Natural killer cell treated with Interleukin-12 subunit alpha and Interleukin-12 subunit beta and Interleukin-15 and Interleukin-18, amount 100 ng/mL, for 72 hours (primary cell): ENCODE measurements at regions not wholly inside any gene's neighbourhood (a gene's known extent, or its start where the extent isn't known, plus 50 kb on each side); places are given as distances from the start of the nearest gene placed in this dataset.

Source experiments
- ATAC-seq, 2 donors: fragments of 150-1000 bp; cut with Tn5 transposase in 1 of 2; sonication (Bioruptor Pico), chemical (Tn5 transposase) in 1 of 2; 2 replicates each; pipeline ENCODE4 v1.10.0; 2021
- DNase-seq: peaks from one replicate; pipeline ENCODE4 v3.0.0; 2022; ENCODE audit warnings: low spot score
- H3K27ac Mint-ChIP-seq, 2 donors: 1 replicate in 1 of 2; 2 replicates in 1 of 2; pipeline ENCODE4 v1.8.0; 2022; ENCODE audit warnings: mixed read lengths in 2 of 2, mild to moderate bottlenecking in 1 of 2, moderate library complexity in 1 of 2
- H3K27me3 Mint-ChIP-seq, 2 donors: 1 replicate in 1 of 2; 2 replicates in 1 of 2; pipeline ENCODE4 v1.8.0; 2022; ENCODE audit warnings: mixed read lengths in 2 of 2
- H3K36me3 Mint-ChIP-seq: one replicate; pipeline ENCODE4 v1.8.0; 2022; ENCODE audit warnings: mixed read lengths
- H3K4me1 Mint-ChIP-seq, 2 donors: 1 replicate in 1 of 2; 2 replicates in 1 of 2; pipeline ENCODE4 v1.8.0; 2022; ENCODE audit warnings: low read depth in 2 of 2, mixed read lengths in 2 of 2, mild to moderate bottlenecking in 1 of 2
- H3K4me3 Mint-ChIP-seq: one replicate; pipeline ENCODE4 v1.8.0; 2022; ENCODE audit warnings: mixed read lengths
- H3K9me3 Mint-ChIP-seq: 2 replicates; pipeline ENCODE4 v1.8.0; 2022; ENCODE audit warnings: mixed read lengths

- peaks cover 0 to 14% of the 10 kb centered on the region in 2 donors for H3K27me3 Mint-ChIP-seq
- H3K4me3 Mint-ChIP-seq = no peak overlapping the region
- no peak for ATAC-seq
- no peaks in the 10 kb centered on the region for H3K36me3 Mint-ChIP-seq
- H3K9me3 Mint-ChIP-seq = peaks cover 5% of the 10 kb centered on the region
- H3K4me1 Mint-ChIP-seq = no peaks in the 10 kb centered on the region
- DNase-seq = no peak
- H3K27ac Mint-ChIP-seq = no peak overlapping the region
Observed at GRCh38 chr9:1292384-1292783, 242.2 kb downstream of the DMRT2 start.

GRCh38 chr9:1294641-1295258, 244.6 kb downstream of the DMRT2 start:
- Mint-ChIP-seq H3K27me3 (peaks cover 0 to 15% of the 10 kb centered on the region in 2 donors), H3K4me1 (no peaks in the 10 kb centered on the region), H3K36me3 (no peaks in the 10 kb centered on the region), H3K9me3 (peaks cover 5% of the 10 kb centered on the region), H3K27ac (no peak overlapping the region), H3K4me3 (no peak overlapping the region)
- DNase-seq (no peak), ATAC-seq (no peak)

DNA sequence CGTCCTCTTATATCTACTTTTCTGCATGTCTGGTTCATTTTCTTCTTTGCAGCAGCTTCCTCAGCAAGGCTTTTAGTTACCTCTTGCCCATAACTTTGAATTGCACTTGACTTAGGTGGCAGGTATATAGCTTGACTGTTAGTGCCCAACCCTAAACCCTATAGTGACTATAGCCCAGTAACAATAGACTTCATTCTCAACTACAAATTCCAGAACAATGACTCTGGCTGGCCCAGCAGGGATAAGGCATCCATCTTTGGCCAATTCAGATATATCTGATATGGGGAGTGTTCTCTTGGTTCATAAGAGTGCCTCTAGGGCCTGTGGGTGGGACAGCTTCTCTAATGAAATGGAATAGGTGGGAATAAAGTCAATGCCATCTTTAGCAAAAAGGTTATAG, 246.2 kb downstream of the DMRT2 start:
- Mint-ChIP-seq H3K36me3 (no peaks in the 10 kb centered on the region), H3K9me3 (peaks cover 5% of the 10 kb centered on the region), H3K27me3 (peaks cover 0 to 15% of the 10 kb centered on the region in 2 donors), H3K4me1 (no peaks in the 10 kb centered on the region), H3K4me3 (no peak overlapping the region), H3K27ac (no peak overlapping the region)
- ATAC-seq = no peak
- DNase-seq = no peak

- DNase-seq = no peak
- Mint-ChIP-seq H3K9me3 (peaks cover 5% of the 10 kb centered on the region), H3K27me3 (peaks cover 0 to 9% of the 10 kb centered on the region in 2 donors), H3K36me3 (no peaks in the 10 kb centered on the region), H3K4me3 (no peak overlapping the region), H3K27ac (no peak overlapping the region), H3K4me1 (no peaks in the 10 kb centered on the region)
- ATAC-seq = no peak
Observed at GRCh38 chr9:1298046-1298445, 247.9 kb downstream of the DMRT2 start.

DNA sequence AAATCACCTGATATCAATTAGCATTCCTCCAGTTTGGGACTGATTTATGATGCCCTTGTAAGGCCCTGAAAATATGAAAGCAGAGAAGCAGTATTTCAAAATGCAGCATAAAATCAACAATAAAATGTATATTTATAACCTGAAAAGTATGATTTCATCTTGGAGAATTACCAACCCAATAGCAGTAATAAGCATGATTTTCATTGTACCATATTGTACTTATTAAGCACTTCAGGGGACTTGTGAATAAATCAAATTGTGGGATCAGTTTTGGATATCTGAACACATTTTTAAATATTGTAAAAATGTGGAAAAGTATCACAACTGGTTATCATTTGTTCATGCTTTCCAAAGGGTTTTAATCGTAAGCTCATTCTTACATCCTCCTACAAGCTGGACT, 250.8 kb downstream of the DMRT2 start:
- H3K36me3 Mint-ChIP-seq = no peaks in the 10 kb centered on the region
- no peak overlapping the region for H3K4me3 Mint-ChIP-seq
- H3K27ac Mint-ChIP-seq = no peak overlapping the region
- DNase-seq (no peak), ATAC-seq (no peak)
- no peaks in the 10 kb centered on the region for H3K4me1 Mint-ChIP-seq
- H3K9me3 Mint-ChIP-seq = no peaks in the 10 kb centered on the region
- H3K27me3 Mint-ChIP-seq = peaks cover 0 to 12% of the 10 kb centered on the region in 2 donors

DNA sequence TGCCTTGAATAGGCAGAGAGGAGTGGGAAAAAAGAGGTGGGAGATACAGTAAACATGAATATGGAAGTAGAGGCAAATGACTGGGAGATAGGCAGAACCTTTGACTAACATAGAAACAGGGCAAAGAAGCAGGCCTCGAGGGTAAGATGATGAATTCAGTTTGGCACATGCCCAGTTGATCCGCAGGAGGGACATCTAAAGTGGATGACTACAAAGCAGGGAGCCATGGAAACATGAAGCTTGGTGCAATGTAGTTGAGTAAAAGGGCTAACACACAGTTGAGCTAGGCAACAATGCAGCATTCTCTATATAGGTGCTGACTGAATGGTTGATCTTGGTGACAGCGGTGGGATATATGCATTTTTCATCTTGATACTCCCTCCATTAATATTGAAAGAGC, 253.8 kb downstream of the DMRT2 start:
- H3K27ac Mint-ChIP-seq = no peak overlapping the region
- peaks cover 0 to 8% of the 10 kb centered on the region in 2 donors for H3K27me3 Mint-ChIP-seq
- no peaks in the 10 kb centered on the region for H3K9me3 Mint-ChIP-seq
- no peak for ATAC-seq
- no peaks in the 10 kb centered on the region for H3K4me1 Mint-ChIP-seq
- H3K4me3 Mint-ChIP-seq = no peak overlapping the region
- DNase-seq = no peak
- H3K36me3 Mint-ChIP-seq = no peaks in the 10 kb centered on the region

GRCh38 chr9:1311462-1312042, 261.4 kb downstream of the DMRT2 start:
- Mint-ChIP-seq H3K36me3 (no peaks in the 10 kb centered on the region), H3K4me3 (no peak overlapping the region), H3K4me1 (no peaks in the 10 kb centered on the region), H3K27ac (no peak overlapping the region), H3K27me3 (peaks cover 0 to 1% of the 10 kb centered on the region in 2 donors), H3K9me3 (peaks cover 4% of the 10 kb centered on the region)
- DNase-seq (no peak), ATAC-seq (no peak)

- Mint-ChIP-seq H3K27me3 (peaks cover 8% of the 10 kb centered on the region in 2 donors), H3K4me3 (no peak overlapping the region), H3K4me1 (no peaks in the 10 kb centered on the region), H3K36me3 (peaks cover 4% of the 10 kb centered on the region), H3K9me3 (peaks cover 4% of the 10 kb centered on the region), H3K27ac (no peak overlapping the region)
- no peak for DNase-seq
- ATAC-seq = no peak
Observed at GRCh38 chr9:1319436-1319835, 269.3 kb downstream of the DMRT2 start.

- H3K27me3 Mint-ChIP-seq = peaks cover 8% of the 10 kb centered on the region in 2 donors
- H3K4me1 Mint-ChIP-seq = no peaks in the 10 kb centered on the region
- ATAC-seq = no peak
Observed at GRCh38 chr9:1320051-1320557, 269.9 kb downstream of the DMRT2 start.

DNA sequence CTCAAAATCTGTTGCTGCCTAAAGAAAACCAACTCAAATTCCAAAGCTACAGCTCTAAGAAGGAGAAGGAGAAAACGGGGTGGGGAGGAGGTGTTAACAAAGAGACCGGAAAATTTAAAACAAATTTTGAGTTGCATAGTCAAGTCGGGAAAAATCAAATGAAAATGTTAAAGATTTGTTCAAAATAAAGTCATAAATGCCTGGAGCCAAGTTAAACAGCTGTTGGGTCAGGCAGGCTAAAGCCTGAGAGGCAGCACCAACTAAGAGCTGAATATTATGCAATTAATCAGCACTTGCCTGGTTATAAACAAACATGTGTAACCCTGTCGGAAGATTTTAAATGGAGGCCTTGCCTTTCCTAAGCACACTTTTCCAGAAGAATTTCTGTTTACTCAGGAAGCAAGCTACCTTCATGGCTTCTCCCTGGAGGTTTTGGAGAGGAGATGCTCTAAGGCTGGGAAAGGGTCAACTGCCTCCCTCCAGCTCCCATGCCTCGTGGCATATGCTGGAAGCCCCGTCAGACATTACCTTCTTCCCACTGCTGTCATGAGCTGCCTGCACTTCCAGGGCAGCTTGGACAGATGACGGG, 270.5 kb downstream of the DMRT2 start:
- ATAC-seq = peak in 1 of 2 donors; percentile 20
- Mint-ChIP-seq H3K27ac (no peak overlapping the region), H3K27me3 (peaks cover 8% of the 10 kb centered on the region in 2 donors), H3K36me3 (peaks cover 4% of the 10 kb centered on the region), H3K4me1 (no peaks in the 10 kb centered on the region), H3K9me3 (peaks cover 4% of the 10 kb centered on the region), H3K4me3 (no peak overlapping the region)
- DNase-seq = no peak

More at GRCh38 chr9:1320051-1320557, 269.9 kb downstream of the DMRT2 start:
- Mint-ChIP-seq H3K9me3 (peaks cover 4% of the 10 kb centered on the region), H3K4me3 (no peak overlapping the region), H3K36me3 (peaks cover 4% of the 10 kb centered on the region), H3K27ac (no peak overlapping the region)
- DNase-seq = no peak

DNA sequence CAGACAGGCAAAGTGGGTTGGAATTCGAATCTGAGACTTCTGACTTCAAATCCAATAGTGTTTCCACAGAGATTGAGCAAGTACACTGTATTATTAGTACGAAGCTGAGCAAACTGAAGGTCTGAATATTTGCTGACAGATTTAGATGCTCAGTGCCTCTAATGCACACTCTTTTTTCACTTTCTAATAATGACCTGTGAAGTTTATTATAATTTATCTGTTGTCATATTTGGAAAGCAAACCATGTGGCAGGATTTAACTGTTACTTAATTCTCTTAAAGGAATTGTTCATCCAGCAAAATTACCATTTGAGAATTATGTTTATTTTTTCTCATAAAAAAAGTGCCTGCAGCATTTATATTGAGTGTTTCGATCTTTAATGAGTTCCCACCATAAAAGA, 277.3 kb downstream of the DMRT2 start:
- ATAC-seq = no peak
- no peak for DNase-seq
- Mint-ChIP-seq H3K27me3 (peaks cover 6 to 8% of the 10 kb centered on the region in 2 donors), H3K36me3 (no peaks in the 10 kb centered on the region), H3K4me3 (no peak overlapping the region), H3K9me3 (no peaks in the 10 kb centered on the region), H3K4me1 (no peaks in the 10 kb centered on the region), H3K27ac (no peak overlapping the region)

DNA sequence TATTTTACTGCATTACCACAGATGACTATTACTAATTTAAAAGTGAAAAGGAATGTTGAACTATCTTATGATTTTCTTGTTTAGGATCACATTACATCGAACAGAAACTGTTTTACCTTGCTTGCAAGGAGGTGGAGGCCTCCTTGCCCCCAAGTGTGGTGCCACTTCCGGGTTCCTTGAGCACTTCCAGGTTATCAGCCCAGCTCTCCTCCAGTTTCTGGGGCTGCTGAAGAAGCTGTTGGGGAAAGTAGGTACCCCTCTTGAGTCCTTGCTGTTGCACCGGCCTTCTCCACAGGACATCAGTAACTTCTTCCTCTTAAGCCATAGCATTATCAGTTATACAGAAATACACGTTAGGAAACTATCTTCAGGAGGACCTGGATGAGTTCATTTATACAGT, 278.2 kb downstream of the DMRT2 start:
- H3K4me1 Mint-ChIP-seq = no peaks in the 10 kb centered on the region
- DNase-seq (no peak), ATAC-seq (no peak)
- no peaks in the 10 kb centered on the region for H3K36me3 Mint-ChIP-seq
- H3K27me3 Mint-ChIP-seq = peaks cover 6% of the 10 kb centered on the region in 2 donors
- H3K9me3 Mint-ChIP-seq = no peaks in the 10 kb centered on the region
- no peak overlapping the region for H3K4me3 Mint-ChIP-seq
- no peak overlapping the region for H3K27ac Mint-ChIP-seq

DNA sequence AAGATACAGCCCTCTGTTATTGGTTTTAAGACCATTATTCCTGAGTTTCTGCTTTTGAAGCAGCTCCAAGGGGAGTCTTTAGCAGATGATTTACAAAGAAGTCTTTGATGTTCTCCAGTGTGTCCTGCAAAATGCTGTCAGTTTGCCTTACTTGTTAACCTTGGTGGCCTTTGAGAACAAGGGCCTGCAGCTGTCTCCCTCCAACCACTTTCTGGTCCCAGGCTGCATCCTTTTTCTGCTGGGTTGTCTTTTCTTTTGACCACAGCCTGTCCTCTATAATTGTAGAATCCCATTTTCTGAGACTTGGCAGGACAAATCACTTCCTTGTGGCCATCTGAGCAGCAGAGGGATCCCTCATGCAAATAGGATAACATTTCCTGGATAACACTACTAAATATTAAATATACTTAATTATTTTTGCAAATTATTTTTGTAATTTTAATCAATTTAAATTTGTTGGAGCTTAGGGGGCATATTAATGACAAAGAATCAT, 281.4 kb downstream of the DMRT2 start:
- Mint-ChIP-seq H3K36me3 (no peaks in the 10 kb centered on the region), H3K27ac (no peak overlapping the region), H3K9me3 (no peaks in the 10 kb centered on the region), H3K4me1 (no peaks in the 10 kb centered on the region), H3K27me3 (peaks cover 3 to 6% of the 10 kb centered on the region in 2 donors), H3K4me3 (no peak overlapping the region)
- DNase-seq = no peak
- ATAC-seq = no peak

- no peak overlapping the region for H3K27ac Mint-ChIP-seq
- no peak overlapping the region for H3K4me3 Mint-ChIP-seq
- ATAC-seq (no peak), DNase-seq (no peak)
- no peaks in the 10 kb centered on the region for H3K4me1 Mint-ChIP-seq
- H3K36me3 Mint-ChIP-seq = no peaks in the 10 kb centered on the region
- H3K9me3 Mint-ChIP-seq = no peaks in the 10 kb centered on the region
- H3K27me3 Mint-ChIP-seq = peaks cover 3 to 6% of the 10 kb centered on the region in 2 donors
Observed at GRCh38 chr9:1332156-1332555, 282.0 kb downstream of the DMRT2 start.
